ENCODE measurements at regions not wholly inside any gene's neighbourhood (a gene's known extent, or its start where the extent isn't known, plus 50 kb on each side); places are given as distances from the start of the nearest gene placed in this dataset.
A peak's percentile ranks its signal among the peaks of the same experiment; 100 is the strongest.

- no peak for DNase-seq (ENCODE audit: low spot score)
Observed at GRCh38 chr2:228329282-228329681, 147.8 kb upstream of the SPHKAP start.

GRCh38 chr2:228321015-228321414 is 139.5 kb upstream of the SPHKAP start:
- DNase-seq (ENCODE audit: low spot score), result no peak

DNA sequence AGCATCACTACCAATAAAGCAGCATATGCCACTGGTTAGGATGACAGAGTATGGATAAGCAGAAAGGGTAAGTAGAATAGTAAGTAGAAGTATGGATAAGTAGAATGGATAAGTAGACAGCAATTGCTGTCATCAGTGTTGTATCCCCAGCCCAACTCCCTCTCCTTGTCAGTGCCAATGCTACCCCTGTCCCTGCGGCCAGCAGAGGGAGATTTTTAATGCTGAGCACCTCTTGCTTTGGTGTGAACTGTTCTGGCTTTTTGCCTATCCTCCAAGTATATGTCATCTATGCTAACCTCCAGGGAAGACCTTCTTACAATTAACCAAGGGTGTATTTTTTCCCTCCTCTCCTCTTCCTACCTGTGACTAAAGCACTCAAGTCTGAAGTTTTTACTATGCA is 136.7 kb upstream of the SPHKAP start:
- DNase-seq (ENCODE audit: low spot score), result peak; percentile 51

DNA sequence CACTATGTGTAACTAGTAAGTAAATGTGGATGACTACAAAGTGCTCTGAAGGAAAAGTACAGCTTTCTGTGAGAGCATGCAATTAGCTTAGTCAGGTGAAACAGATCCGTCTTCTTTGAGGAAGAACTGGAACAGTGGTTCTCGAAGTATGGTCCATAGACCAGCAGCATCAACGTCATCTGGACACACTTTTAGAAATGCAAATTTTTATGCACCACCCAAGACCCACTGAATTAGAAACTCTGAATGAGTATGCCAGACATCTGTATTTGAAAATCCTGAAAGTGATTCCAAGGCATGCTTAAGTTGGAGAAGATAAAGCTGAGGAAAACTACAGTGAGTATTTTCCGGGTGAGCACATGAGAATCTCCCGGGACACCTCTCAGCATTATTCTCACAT is 130.7 kb upstream of the SPHKAP start:
- DNase-seq (ENCODE audit: low spot score), result no peak

DNA sequence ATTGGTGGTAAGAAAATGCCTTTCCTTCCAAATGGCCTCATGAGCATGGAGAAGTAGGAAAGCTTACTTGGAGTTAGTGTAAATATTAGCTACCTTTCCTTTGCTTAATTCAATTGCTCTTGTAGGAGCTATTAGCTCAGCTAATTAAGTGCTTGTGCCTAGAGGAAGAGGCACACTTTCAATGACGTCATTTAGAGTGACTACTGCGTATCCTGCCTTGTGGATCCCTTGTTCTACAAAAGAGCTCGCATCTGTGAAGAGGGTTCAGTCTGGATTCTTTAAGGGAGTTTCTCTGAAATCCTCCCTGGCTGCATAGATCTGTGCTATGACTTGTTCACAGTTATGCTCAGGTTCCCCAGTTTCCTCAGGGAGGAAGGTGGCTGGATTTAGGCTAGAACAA is 122.5 kb upstream of the SPHKAP start:
- no peak for DNase-seq (ENCODE audit: low spot score)

- no peak for DNase-seq (ENCODE audit: low spot score)
Observed at GRCh38 chr2:228283491-228284171, 102.1 kb upstream of the SPHKAP start.

- DNase-seq (ENCODE audit: low spot score), result no peak
Observed at GRCh38 chr2:228282376-228282775, 100.9 kb upstream of the SPHKAP start.

GRCh38 chr2:228273159-228273558 is 91.7 kb upstream of the SPHKAP start:
- no peak for DNase-seq (ENCODE audit: low spot score)

DNA sequence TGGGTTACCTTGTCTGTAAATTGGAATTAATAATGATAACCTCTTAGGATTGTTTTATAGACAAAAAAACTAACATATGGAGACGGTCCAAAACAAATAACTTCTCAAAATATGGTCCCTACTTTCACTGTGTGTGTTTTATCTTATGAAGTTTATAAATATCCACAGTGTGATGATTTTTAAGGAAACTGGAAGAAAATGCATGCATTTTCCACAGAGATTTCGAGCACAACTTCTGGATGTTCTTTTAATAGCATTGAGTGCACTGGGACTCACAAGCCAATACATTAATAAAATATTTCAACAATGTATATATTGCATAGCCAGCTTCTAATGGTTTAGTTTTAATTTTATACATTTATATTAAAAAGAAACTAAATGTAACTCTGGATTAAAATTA is 87.9 kb upstream of the SPHKAP start:
- no peak for DNase-seq (ENCODE audit: low spot score)

DNA sequence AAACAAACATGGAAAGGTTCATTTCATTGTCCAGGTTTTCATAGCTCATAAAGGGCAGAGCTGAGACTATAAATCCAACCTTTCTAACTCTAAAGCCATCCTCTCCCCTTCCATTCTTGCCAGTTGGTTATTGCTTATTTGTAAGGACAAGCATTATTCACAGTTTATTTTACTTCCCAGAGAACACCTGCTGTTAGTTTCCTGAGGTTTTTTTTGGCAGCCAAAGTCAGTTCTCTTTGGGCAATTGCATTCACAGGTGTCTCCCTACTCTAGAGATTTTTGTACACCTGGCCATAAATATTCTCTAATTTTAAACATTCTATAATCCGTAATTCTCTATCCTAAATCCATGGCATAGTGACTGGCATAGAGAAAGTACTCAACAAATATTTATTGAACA is 87.3 kb upstream of the SPHKAP start:
- DNase-seq (ENCODE audit: low spot score), result no peak

GRCh38 chr2:228268301-228268700 is 86.8 kb upstream of the SPHKAP start:
- DNase-seq (ENCODE audit: low spot score), result no peak

DNA sequence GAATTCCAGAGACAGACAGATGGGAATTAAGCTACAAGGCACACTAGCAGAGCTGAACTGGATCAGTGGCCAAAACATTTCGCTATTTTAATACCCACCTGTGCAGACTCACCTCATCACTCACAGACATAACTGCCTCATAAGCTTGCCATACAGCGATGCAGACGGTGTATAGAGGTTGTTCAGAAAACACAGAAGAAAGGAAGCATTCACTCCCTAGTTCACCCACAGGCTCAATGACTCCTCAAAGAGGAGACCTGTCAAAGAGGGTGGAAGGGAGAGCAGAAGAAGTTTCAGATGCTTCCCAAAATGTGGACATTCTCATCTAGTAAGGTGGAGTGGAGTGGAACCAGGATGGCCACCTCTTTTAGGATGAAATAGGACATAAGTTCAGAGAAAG is 81.7 kb upstream of the SPHKAP start:
- DNase-seq (ENCODE audit: low spot score), result no peak

- no peak for DNase-seq (ENCODE audit: low spot score)
Observed at GRCh38 chr2:228261546-228261945, 80.1 kb upstream of the SPHKAP start.

GRCh38 chr2:228257379-228257778 is 75.9 kb upstream of the SPHKAP start:
- DNase-seq (ENCODE audit: low spot score), result no peak

DNA sequence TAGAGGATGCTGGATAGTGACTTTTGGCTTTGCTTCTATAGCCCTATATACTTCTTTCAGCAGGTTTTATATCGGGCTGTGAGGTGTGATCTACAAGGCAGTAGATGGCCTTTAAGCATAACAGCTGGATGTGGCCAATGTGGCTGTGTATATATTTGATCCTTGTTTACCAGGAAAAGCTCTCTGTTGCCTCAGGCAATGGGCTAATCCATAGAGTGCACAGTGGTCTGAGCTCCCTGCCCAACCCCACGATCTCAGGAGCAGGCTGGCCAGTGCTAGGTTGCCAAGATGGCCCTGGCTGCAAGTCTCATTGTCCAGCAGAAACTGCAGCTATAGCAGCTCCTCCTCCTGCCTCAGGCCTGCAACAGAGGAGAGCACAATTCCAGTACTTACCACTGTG is 72.3 kb upstream of the SPHKAP start:
- DNase-seq (ENCODE audit: low spot score), result no peak

- no peak for DNase-seq (ENCODE audit: low spot score)
Observed at GRCh38 chr2:228247335-228247734, 65.8 kb upstream of the SPHKAP start.

- no peak for DNase-seq (ENCODE audit: low spot score)
Observed at GRCh38 chr2:228245601-228246000, 64.1 kb upstream of the SPHKAP start.

- no peak for DNase-seq (ENCODE audit: low spot score)
Observed at GRCh38 chr2:228242591-228242990, 61.1 kb upstream of the SPHKAP start.

DNA sequence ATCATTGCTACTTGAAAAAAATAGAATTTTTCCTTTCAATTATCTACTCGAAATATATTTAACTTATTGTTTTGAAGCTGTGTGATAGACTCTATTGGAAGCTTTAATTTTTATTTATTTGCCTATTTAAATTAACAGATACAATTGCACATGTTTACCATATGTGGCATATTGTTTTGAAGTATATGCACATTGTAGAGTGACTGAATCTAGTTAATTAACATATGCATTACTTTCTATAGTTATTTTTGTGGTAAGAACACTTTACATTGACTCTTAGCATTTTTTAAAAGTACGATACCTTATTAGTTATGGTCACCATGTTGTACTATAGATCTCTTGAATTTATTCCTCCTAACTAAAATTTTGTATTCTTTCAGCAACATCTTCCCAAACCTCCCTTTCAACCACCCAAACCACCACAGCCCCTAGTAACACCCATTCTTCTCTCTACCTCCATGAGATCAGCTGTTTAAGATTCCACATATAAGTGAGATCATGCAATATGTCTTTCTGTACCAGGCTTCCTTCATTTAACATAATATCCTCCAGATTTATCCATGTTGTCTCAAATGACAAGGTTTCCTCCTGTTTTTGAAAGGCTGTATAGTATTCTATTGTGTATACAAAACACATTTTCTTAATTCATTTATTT is 58.5 kb upstream of the SPHKAP start:
- DNase-seq (ENCODE audit: low spot score), result no peak

DNA sequence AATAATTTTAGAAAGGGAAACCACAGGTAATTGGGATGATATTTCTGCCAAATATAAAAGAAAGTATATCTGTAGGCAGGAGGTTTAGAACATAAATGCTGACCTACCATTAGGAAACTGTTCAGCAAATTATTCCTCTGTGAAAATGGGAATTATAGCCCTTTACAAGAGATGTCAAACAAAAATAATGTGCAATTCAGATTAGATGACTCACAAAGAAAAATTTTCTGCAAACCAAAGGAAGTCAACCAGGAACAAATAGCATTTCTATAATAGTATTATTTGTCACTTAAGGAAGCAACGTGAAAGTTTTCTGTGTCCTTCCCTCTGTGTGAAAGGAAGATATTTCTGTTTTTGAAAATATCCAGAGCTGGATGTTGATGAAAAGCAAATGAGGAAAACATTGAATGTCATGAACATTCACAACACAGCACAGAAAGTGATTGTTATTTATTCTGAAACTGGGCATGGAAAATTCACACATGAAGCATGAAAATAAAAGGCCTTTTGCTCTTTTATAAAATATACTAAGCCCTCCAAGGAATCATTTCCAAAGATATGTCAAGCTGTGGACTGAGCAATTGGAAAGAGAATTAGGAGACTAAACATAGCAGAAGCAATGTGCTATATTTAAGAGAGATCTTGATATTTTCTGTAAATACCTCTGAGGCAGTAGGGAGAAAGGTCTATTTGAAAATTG is 57.9 kb upstream of the SPHKAP start:
- no peak for DNase-seq (ENCODE audit: low spot score)
